Skeletal muscle satellite cell (primary cell): ENCODE measurements at regions not wholly inside any gene's neighbourhood (a gene's known extent, or its start where the extent isn't known, plus 50 kb on each side); places are given as distances from the start of the nearest gene placed in this dataset.

Experiments used
- H3K27me3 ChIP-seq: 2 replicates; pipeline ENCODE4 v1.7.0; 2013; ENCODE audit warnings: low read length; ENCODE audit not compliant: control insufficient read depth, insufficient read depth
- H3K36me3 ChIP-seq: 2 replicates; pipeline ENCODE4 v1.7.0; 2013; ENCODE audit warnings: mild to moderate bottlenecking, control low read depth, low read length; ENCODE audit not compliant: insufficient read depth
- H3K4me1 ChIP-seq: 2 replicates; pipeline ENCODE4 v1.7.0; 2013; ENCODE audit warnings: low read length; ENCODE audit not compliant: control insufficient read depth, insufficient read depth
- H3K4me2 ChIP-seq: 2 replicates; pipeline ENCODE4 v1.7.0; 2013; ENCODE audit warnings: mild to moderate bottlenecking, low read length
- H3K4me3 ChIP-seq: 2 replicates; pipeline ENCODE4 v1.7.0; 2013; ENCODE audit warnings: low read length
- H3K9ac ChIP-seq: 2 replicates; pipeline ENCODE4 v1.7.0; 2013; ENCODE audit warnings: mild to moderate bottlenecking, low read depth, low read length, moderate library complexity
- H3K9me3 ChIP-seq: replicated peaks from 2 replicates; pipeline ENCODE4 v1.7.0; 2013; ENCODE audit warnings: mild to moderate bottlenecking, control low read depth, low read length

GRCh38 chr1:4312024-4312423 is 342.4 kb upstream of the AJAP1 start:
- no peaks in the 10 kb centered on the region for H3K27me3 ChIP-seq
- H3K36me3 ChIP-seq, result no peaks in the 10 kb centered on the region
- no peak overlapping the region for H3K4me3 ChIP-seq
- H3K9me3 ChIP-seq, result peaks cover 23% of the 10 kb centered on the region
- no peaks in the 10 kb centered on the region for H3K4me1 ChIP-seq
- no peak overlapping the region for H3K4me2 ChIP-seq
- no peak overlapping the region for H3K9ac ChIP-seq

GRCh38 chr1:4315202-4315601 is 339.2 kb upstream of the AJAP1 start:
- no peak overlapping the region for H3K4me2 ChIP-seq
- no peaks in the 10 kb centered on the region for H3K4me1 ChIP-seq
- no peak overlapping the region for H3K4me3 ChIP-seq
- no peak overlapping the region for H3K9ac ChIP-seq
- H3K36me3 ChIP-seq, result no peaks in the 10 kb centered on the region
- H3K9me3 ChIP-seq, result peaks cover 33% of the 10 kb centered on the region
- no peaks in the 10 kb centered on the region for H3K27me3 ChIP-seq

GRCh38 chr1:4317207-4317606 is 337.2 kb upstream of the AJAP1 start:
- Histone ChIP-seq H3K27me3 (no peaks in the 10 kb centered on the region), H3K36me3 (no peaks in the 10 kb centered on the region), H3K4me3 (no peak overlapping the region), H3K4me1 (no peaks in the 10 kb centered on the region), H3K4me2 (no peak overlapping the region), H3K9ac (no peak overlapping the region), H3K9me3 (peaks cover 21% of the 10 kb centered on the region)

GRCh38 chr1:4318720-4319119 is 335.7 kb upstream of the AJAP1 start:
- no peak overlapping the region for H3K4me2 ChIP-seq
- H3K4me3 ChIP-seq, result no peak overlapping the region
- H3K9me3 ChIP-seq, result peaks cover 35% of the 10 kb centered on the region

GRCh38 chr1:4319496-4319895 is 334.9 kb upstream of the AJAP1 start:
- H3K4me3 ChIP-seq, result no peak overlapping the region
- peaks cover 35% of the 10 kb centered on the region for H3K9me3 ChIP-seq
- H3K27me3 ChIP-seq, result no peaks in the 10 kb centered on the region
- no peaks in the 10 kb centered on the region for H3K36me3 ChIP-seq
- H3K4me1 ChIP-seq, result no peaks in the 10 kb centered on the region
- H3K4me2 ChIP-seq, result no peak overlapping the region
- no peak overlapping the region for H3K9ac ChIP-seq

More at GRCh38 chr1:4318720-4319119, 335.7 kb upstream of the AJAP1 start:
- H3K4me1 ChIP-seq, result no peaks in the 10 kb centered on the region
- H3K36me3 ChIP-seq, result no peaks in the 10 kb centered on the region
- H3K27me3 ChIP-seq, result no peaks in the 10 kb centered on the region
- no peak overlapping the region for H3K9ac ChIP-seq

- Histone ChIP-seq H3K4me1 (no peaks in the 10 kb centered on the region), H3K36me3 (no peaks in the 10 kb centered on the region), H3K4me3 (no peak overlapping the region), H3K9me3 (peaks cover 37% of the 10 kb centered on the region), H3K4me2 (no peak overlapping the region), H3K9ac (no peak overlapping the region), H3K27me3 (no peaks in the 10 kb centered on the region)
These were observed 331.5 kb upstream of the AJAP1 start for GRCh38 chr1:4322881-4323280.

GRCh38 chr1:4323309-4323708 is 331.1 kb upstream of the AJAP1 start:
- no peak overlapping the region for H3K9ac ChIP-seq
- H3K4me1 ChIP-seq, result no peaks in the 10 kb centered on the region
- H3K27me3 ChIP-seq, result no peaks in the 10 kb centered on the region
- no peak overlapping the region for H3K4me3 ChIP-seq
- peaks cover 42% of the 10 kb centered on the region for H3K9me3 ChIP-seq
- no peaks in the 10 kb centered on the region for H3K36me3 ChIP-seq
- no peak overlapping the region for H3K4me2 ChIP-seq

GRCh38 chr1:4324525-4324924 is 329.9 kb upstream of the AJAP1 start:
- H3K36me3 ChIP-seq, result no peaks in the 10 kb centered on the region
- no peaks in the 10 kb centered on the region for H3K27me3 ChIP-seq
- no peak overlapping the region for H3K9ac ChIP-seq
- H3K4me3 ChIP-seq, result no peak overlapping the region
- no peaks in the 10 kb centered on the region for H3K4me1 ChIP-seq
- H3K9me3 ChIP-seq, result peaks cover 52% of the 10 kb centered on the region
- H3K4me2 ChIP-seq, result no peak overlapping the region

- Histone ChIP-seq H3K27me3 (no peaks in the 10 kb centered on the region), H3K9me3 (peaks cover 44% of the 10 kb centered on the region)
These were observed 327.3 kb upstream of the AJAP1 start for GRCh38 chr1:4327142-4327541.

GRCh38 chr1:4328402-4329071 is 325.9 kb upstream of the AJAP1 start:
- no peak overlapping the region for H3K4me3 ChIP-seq
- H3K36me3 ChIP-seq, result no peaks in the 10 kb centered on the region
- H3K9me3 ChIP-seq, result peaks cover 31% of the 10 kb centered on the region
- H3K9ac ChIP-seq, result no peak overlapping the region
- H3K4me2 ChIP-seq, result no peak overlapping the region
- no peaks in the 10 kb centered on the region for H3K27me3 ChIP-seq
- H3K4me1 ChIP-seq, result no peaks in the 10 kb centered on the region

More at GRCh38 chr1:4327142-4327541, 327.3 kb upstream of the AJAP1 start:
- Histone ChIP-seq H3K4me3 (no peak overlapping the region), H3K4me2 (no peak overlapping the region), H3K9ac (no peak overlapping the region), H3K36me3 (no peaks in the 10 kb centered on the region), H3K4me1 (no peaks in the 10 kb centered on the region)

GRCh38 chr1:4330805-4331766 is 323.3 kb upstream of the AJAP1 start:
- Histone ChIP-seq H3K36me3 (no peaks in the 10 kb centered on the region), H3K9ac (no peak overlapping the region), H3K4me1 (no peaks in the 10 kb centered on the region), H3K9me3 (peaks cover 25% of the 10 kb centered on the region), H3K4me3 (no peak overlapping the region), H3K4me2 (no peak overlapping the region), H3K27me3 (no peaks in the 10 kb centered on the region)
